ENCODE measurements at regions not wholly inside any gene's neighbourhood (a gene's known extent, or its start where the extent isn't known, plus 50 kb on each side); places are given as distances from the start of the nearest gene placed in this dataset.
"Not testable (repeated sequence)": the region's sequence is repeated elsewhere in the genome, so short reads cannot be mapped to it uniquely, and the experiment has no call there.

- DNase-seq (ENCODE audit: low read depth in 2 of 2): no peak
Observed at GRCh38 chr5:97544678-97545077, 361.6 kb upstream of the RIOK2 start.

- no peak for DNase-seq (ENCODE audit: low read depth in 2 of 2)
Observed at GRCh38 chr5:97545446-97545845, 362.4 kb upstream of the RIOK2 start.

DNA sequence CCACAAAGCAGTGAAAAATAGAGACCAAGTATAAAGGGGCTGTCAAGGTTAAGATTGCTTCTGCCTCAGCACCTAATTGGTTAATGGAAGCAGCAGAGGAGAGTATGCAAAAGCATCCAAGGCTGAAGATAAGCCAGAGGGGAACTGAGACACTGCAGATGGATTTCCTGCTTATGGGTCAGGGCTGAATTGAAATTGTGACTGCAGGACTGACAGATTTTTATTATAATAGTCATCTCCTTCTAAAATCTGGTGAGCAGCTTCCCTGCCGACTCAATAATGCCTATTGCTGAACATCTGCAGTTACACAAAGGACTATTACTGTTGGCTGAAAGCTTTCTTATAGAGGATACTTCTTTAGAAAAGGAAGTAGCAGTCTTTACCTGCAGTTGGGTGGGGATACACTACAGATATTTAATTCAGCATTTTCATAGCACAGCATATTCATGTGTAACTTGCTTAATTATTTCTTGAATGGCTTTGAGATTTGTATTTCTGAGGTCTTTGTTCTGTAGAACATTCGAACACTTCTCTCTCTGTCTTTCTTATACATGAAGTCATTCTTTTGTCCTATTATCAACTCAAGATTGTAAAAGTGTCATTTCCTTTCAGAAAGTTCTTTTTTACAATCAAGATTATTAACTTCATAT is 363.0 kb upstream of the RIOK2 start:
- DNase-seq (ENCODE audit: low read depth in 2 of 2): no peak

GRCh38 chr5:97547430-97547829 is 364.4 kb upstream of the RIOK2 start:
- DNase-seq (ENCODE audit: low read depth in 2 of 2): no peak

- DNase-seq (ENCODE audit: low read depth in 2 of 2): no peak
Observed at GRCh38 chr5:97547999-97548738, 365.1 kb upstream of the RIOK2 start.

- DNase-seq (ENCODE audit: low read depth in 2 of 2): no peak
Observed at GRCh38 chr5:97548739-97549080, 365.7 kb upstream of the RIOK2 start.

DNA sequence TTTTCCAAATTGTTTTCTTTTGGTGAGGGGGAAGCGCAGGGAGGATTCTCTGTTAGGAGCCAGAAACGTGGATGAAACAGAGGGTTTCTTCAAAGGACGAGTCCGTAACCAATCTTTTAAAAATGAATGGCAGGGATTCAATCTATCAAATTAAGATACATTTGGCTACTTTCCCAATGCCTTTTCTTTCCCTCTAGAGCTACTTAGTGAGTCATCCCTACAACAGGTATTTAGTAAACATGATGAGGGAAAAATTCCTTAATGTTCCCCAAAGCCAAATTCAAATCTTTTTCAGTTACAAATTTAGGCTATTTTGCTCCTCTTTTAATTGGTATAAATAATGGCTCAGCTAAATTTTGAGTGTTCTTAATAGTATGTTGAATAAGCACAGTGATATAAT is 366.4 kb upstream of the RIOK2 start:
- DNase-seq (ENCODE audit: low read depth in 2 of 2): no peak

- no peak for DNase-seq (ENCODE audit: low read depth in 2 of 2)
Observed at GRCh38 chr5:97550164-97550563, 367.1 kb upstream of the RIOK2 start.

DNA sequence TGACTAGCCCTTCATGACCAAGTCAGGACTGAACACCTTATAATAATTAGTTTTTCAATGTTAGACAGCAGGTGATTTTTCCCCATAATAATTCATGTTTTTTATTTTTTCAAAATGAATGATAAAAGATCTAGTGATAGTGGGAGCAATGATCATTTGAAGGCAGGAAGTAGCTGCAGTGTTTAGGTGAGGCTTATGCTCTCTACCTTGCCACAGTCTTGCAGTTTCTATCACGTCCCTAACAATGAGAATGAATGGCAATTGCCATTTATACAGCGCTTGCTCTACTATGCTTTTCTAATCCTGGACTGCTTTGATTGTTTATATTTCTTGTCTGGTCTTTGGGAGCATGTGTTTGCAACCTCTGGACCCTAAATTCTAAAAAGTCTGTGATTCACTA is 367.8 kb upstream of the RIOK2 start:
- no peak for DNase-seq (ENCODE audit: low read depth in 2 of 2)

GRCh38 chr5:97553604-97554452 is 370.8 kb upstream of the RIOK2 start:
- no peak for DNase-seq (ENCODE audit: low read depth in 2 of 2)

DNA sequence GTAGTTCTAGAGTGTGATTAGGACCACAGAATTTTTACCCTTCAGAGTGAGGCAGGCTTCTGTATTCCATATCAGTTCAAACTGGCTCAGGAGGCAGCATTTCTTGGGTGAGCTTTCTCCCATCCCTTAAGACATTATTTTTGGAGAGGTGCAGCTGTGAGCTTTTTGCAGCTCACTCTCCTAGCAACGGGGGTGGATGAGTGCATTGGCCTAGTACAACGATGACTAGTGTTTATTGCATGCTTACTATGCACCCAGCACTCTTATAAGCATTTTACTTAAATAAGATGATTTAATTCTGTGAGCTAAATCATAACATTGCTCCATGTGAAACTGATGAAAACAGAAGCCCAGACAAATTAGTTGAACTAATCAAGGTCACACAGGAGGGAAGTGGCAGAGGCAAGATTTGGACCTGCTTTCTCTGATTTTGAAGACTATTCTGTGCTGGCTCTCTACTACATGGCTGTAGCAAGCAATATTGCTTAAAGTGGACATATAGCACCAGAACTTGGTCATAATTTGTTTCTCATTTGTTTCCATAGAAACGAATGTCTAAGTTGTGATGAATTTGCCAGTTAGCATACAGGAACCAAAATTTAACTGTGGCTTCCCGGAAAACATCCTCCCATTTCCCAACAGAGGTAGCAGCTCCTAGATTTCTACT is 372.1 kb upstream of the RIOK2 start:
- no peak for DNase-seq (ENCODE audit: low read depth in 2 of 2)

DNA sequence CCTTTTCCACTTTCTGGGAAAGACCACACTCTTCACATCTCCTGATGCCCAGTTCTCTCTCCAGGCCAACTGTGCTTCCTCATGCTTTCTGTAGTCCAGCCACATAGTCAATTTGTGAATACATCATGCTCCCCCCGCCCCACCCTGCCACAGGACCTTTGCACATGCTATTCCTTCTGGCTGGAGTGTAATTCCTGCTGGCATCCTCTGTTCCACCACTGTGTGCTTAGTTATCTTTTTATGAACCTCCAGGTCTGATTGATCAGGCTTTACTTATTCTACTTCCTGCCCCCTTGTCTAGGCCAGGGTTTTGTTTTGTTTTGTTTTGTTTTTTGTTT is 372.6 kb upstream of the RIOK2 start:
- DNase-seq (ENCODE audit: low read depth in 2 of 2): no peak

DNA sequence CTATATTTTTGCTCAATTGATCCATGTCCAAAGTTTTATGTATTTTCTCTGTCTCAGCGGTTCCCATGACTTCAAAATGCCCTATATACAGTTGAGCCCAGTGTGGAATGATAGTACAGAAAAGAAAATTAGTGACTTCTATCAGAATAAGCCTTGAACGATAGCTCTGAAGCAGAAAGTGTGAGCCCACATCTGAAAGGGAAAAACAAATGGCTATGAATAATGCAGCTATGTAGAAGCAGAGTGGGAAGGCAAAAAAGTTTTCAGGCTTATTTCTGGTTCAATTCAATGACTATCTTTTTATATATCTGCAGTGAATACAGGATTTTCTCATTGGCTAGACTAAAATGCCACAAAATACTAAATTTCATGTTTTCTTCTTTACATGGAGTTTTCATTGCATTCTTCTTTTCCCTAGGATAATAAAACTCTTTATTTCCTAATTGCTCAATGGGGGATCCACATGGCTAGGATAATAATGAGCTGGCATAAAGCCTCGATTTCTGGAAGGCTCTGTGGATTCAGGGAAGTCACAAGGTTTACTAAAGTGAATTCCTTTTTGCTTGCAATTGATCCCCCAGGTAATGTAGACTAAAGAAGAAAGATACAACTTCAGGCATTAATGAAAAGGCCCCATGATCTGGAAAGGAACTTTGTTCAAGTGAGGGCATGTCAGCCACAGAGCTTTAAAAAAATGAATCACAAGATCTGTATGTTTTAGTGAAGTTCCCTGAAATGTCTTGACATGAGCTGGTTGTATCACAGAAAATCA is 377.0 kb upstream of the RIOK2 start:
- DNase-seq (ENCODE audit: low read depth in 2 of 2): no peak

DNA sequence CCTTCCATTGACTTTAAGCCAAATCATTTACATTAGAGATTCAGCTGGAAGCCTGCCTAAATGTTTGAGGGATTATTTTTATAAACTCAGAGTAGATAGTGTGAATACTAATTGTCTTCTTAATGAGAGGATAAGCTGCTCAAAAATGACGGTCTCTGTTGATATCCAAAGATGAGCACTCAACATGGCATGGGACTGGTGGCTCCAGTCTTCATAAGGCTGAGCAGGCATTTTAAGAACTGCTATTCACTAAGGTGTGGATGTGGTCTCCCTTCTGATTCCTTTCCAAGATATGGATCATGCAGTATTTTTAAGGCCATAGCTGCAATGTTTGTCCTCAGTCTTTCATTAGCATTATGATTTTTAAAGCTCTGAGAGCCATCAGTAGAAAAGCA is 377.5 kb upstream of the RIOK2 start:
- no peak for DNase-seq (ENCODE audit: low read depth in 2 of 2)

- no peak for DNase-seq (ENCODE audit: low read depth in 2 of 2)
Observed at GRCh38 chr5:97563050-97563657, 380.1 kb upstream of the RIOK2 start.

DNA sequence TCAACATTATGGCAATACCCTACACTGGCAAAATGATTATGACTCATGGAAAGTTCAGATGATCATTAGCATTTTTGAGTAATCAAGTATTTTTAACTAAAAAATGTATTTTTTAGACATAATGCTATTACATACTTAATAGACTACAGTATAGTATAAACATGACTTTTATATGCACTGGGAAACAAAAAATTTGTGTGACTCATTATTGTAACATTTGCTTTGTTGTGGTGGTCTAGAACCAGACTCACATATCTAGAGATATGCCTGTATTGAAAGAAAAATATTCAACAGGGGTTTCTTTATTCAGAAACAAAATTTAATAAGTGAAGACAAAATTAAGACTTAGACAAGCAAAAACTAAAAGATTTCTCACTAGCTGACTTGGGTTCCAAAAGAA is 385.3 kb upstream of the RIOK2 start:
- no peak for DNase-seq (ENCODE audit: low read depth in 2 of 2)

- no peak for DNase-seq (ENCODE audit: low read depth in 2 of 2)
Observed at GRCh38 chr5:97570242-97570641, 387.2 kb upstream of the RIOK2 start.

- no peak for DNase-seq (ENCODE audit: low read depth in 2 of 2)
Observed at GRCh38 chr5:97575322-97575721, 392.3 kb upstream of the RIOK2 start.

GRCh38 chr5:97576956-97577355 is 393.9 kb upstream of the RIOK2 start:
- no peak for DNase-seq (ENCODE audit: low read depth in 2 of 2)

GRCh38 chr5:97579977-97580376 is 396.9 kb upstream of the RIOK2 start:
- not testable (repeated sequence) for DNase-seq (ENCODE audit: low read depth in 2 of 2)

DNA sequence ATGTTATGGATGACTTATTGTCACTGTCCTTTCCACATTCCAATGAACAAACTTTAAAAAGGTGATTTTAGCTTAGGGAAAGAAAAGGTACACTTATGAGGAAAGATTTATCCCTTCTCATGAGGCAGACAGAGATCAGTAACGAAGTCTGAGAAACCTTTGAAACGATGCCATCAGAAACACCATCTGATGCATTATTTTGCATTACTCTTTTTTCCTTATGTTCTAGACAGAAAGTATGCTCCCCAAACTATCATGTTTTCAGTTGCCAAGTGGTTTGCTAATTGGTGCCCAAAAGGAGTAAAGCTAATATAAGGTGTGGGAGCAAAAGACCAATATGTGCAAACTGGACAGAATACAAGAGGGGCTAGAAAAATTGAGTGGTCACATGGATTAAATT is 397.7 kb upstream of the RIOK2 start:
- DNase-seq (ENCODE audit: low read depth in 2 of 2): no peak
